ENCODE measurements at regions not wholly inside any gene's neighbourhood (a gene's known extent, or its start where the extent isn't known, plus 50 kb on each side); places are given as distances from the start of the nearest gene placed in this dataset.

GRCh38 chr6:117072781-117073180, 192.6 kb upstream of the VGLL2 start:
- H3K9me3 ChIP-seq (ENCODE audit: control insufficient read depth in 3 of 3, low read length in 3 of 3), result no peaks in the 10 kb centered on the region
- H3K4me3 ChIP-seq (ENCODE audit: low read length in 3 of 3), result no peak overlapping the region
- H3K36me3 ChIP-seq (ENCODE audit: control insufficient read depth in 3 of 3, insufficient read depth in 3 of 3, low read length in 3 of 3), result no peaks in the 10 kb centered on the region
- H3K27me3 ChIP-seq (ENCODE audit: control insufficient read depth in 3 of 3, insufficient read depth in 3 of 3, low read length in 3 of 3), result no peaks in the 10 kb centered on the region
- no peak overlapping the region for H3K9ac ChIP-seq (ENCODE audit: low read depth in 1 of 3, low read length in 3 of 3)
- H3K4me1 ChIP-seq (ENCODE audit: control insufficient read depth in 3 of 3, insufficient read depth in 3 of 3, low read length in 3 of 3), result peaks cover 0 to 5% (median 0%) of the 10 kb centered on the region in 3 donors
- H3K27ac ChIP-seq (ENCODE audit: low read depth, low read length), result no peak overlapping the region

DNA sequence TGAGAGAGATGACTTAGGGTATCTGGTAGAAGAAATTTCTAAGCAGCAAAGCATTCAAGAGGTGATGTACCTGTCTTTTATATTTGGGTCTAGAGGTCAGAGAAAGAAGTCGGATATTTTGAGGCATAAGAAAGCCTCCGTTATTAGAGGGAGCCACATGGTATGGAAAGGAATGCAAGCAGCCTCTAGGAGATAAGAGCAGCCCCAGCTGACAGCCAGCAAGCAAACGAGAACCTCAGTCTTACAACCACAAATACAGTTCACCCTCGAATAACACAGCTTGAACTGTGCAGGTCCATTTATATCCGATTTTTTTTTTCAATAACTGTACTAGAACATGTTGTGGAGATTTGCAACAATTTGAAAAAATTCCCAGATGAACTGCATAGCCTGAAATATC, 190.7 kb upstream of the VGLL2 start:
- H3K9ac ChIP-seq (ENCODE audit: low read depth in 1 of 3, low read length in 3 of 3), result no peak overlapping the region
- no peaks in the 10 kb centered on the region for H3K36me3 ChIP-seq (ENCODE audit: control insufficient read depth in 3 of 3, insufficient read depth in 3 of 3, low read length in 3 of 3)
- H3K27me3 ChIP-seq (ENCODE audit: control insufficient read depth in 3 of 3, insufficient read depth in 3 of 3, low read length in 3 of 3), result no peaks in the 10 kb centered on the region
- peaks cover 0 to 5% (median 0%) of the 10 kb centered on the region in 3 donors for H3K4me1 ChIP-seq (ENCODE audit: control insufficient read depth in 3 of 3, insufficient read depth in 3 of 3, low read length in 3 of 3)
- H3K9me3 ChIP-seq (ENCODE audit: control insufficient read depth in 3 of 3, low read length in 3 of 3), result no peaks in the 10 kb centered on the region
- H3K27ac ChIP-seq (ENCODE audit: low read depth, low read length), result no peak overlapping the region
- no peak overlapping the region for H3K4me3 ChIP-seq (ENCODE audit: low read length in 3 of 3)

GRCh38 chr6:117075218-117075617, 190.1 kb upstream of the VGLL2 start:
- H3K4me3 ChIP-seq (ENCODE audit: low read length in 3 of 3), result no peak overlapping the region
- peaks cover 0 to 5% (median 0%) of the 10 kb centered on the region in 3 donors for H3K4me1 ChIP-seq (ENCODE audit: control insufficient read depth in 3 of 3, insufficient read depth in 3 of 3, low read length in 3 of 3)
- H3K9ac ChIP-seq (ENCODE audit: low read depth in 1 of 3, low read length in 3 of 3), result no peak overlapping the region
- H3K36me3 ChIP-seq (ENCODE audit: control insufficient read depth in 3 of 3, insufficient read depth in 3 of 3, low read length in 3 of 3), result no peaks in the 10 kb centered on the region
- H3K27ac ChIP-seq (ENCODE audit: low read depth, low read length), result no peak overlapping the region
- no peaks in the 10 kb centered on the region for H3K9me3 ChIP-seq (ENCODE audit: control insufficient read depth in 3 of 3, low read length in 3 of 3)
- H3K27me3 ChIP-seq (ENCODE audit: control insufficient read depth in 3 of 3, insufficient read depth in 3 of 3, low read length in 3 of 3), result no peaks in the 10 kb centered on the region

DNA sequence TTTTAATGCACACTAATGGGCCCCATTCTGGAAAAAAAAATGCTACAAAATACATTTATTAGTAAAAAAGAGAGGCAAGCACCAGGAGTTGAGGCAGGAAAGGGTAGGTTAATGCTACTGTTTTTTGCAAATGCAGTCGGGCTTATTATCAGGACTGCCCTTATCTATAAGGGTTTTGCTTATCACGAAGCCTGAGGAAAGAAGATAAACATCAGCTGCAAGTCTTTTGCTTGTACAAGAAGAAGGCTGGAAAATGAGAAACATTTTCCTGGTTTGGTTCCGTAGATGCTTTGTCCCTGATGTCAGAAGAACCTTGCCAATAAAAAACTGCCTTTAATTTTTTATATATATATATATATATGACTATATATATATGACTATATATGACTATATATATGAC, 189.3 kb upstream of the VGLL2 start:
- Histone ChIP-seq H3K9ac (ENCODE audit: low read depth in 1 of 3, low read length in 3 of 3) (no peak overlapping the region), H3K27me3 (ENCODE audit: control insufficient read depth in 3 of 3, insufficient read depth in 3 of 3, low read length in 3 of 3) (no peaks in the 10 kb centered on the region), H3K4me3 (ENCODE audit: low read length in 3 of 3) (no peak overlapping the region), H3K4me1 (ENCODE audit: control insufficient read depth in 3 of 3, insufficient read depth in 3 of 3, low read length in 3 of 3) (peaks cover 0 to 5% (median 0%) of the 10 kb centered on the region in 3 donors), H3K9me3 (ENCODE audit: control insufficient read depth in 3 of 3, low read length in 3 of 3) (no peaks in the 10 kb centered on the region), H3K36me3 (ENCODE audit: control insufficient read depth in 3 of 3, insufficient read depth in 3 of 3, low read length in 3 of 3) (no peaks in the 10 kb centered on the region), H3K27ac (ENCODE audit: low read depth, low read length) (no peak overlapping the region)

GRCh38 chr6:117077300-117077699, 188.1 kb upstream of the VGLL2 start:
- H3K9me3 ChIP-seq (ENCODE audit: control insufficient read depth in 3 of 3, low read length in 3 of 3), result no peaks in the 10 kb centered on the region
- H3K27ac ChIP-seq (ENCODE audit: low read depth, low read length), result no peak overlapping the region
- H3K4me3 ChIP-seq (ENCODE audit: low read length in 3 of 3), result no peak overlapping the region
- no peaks in the 10 kb centered on the region for H3K36me3 ChIP-seq (ENCODE audit: control insufficient read depth in 3 of 3, insufficient read depth in 3 of 3, low read length in 3 of 3)
- H3K27me3 ChIP-seq (ENCODE audit: control insufficient read depth in 3 of 3, insufficient read depth in 3 of 3, low read length in 3 of 3), result no peaks in the 10 kb centered on the region
- peaks cover 0 to 3% (median 0%) of the 10 kb centered on the region in 3 donors for H3K4me1 ChIP-seq (ENCODE audit: control insufficient read depth in 3 of 3, insufficient read depth in 3 of 3, low read length in 3 of 3)
- H3K9ac ChIP-seq (ENCODE audit: low read depth in 1 of 3, low read length in 3 of 3), result no peak overlapping the region

DNA sequence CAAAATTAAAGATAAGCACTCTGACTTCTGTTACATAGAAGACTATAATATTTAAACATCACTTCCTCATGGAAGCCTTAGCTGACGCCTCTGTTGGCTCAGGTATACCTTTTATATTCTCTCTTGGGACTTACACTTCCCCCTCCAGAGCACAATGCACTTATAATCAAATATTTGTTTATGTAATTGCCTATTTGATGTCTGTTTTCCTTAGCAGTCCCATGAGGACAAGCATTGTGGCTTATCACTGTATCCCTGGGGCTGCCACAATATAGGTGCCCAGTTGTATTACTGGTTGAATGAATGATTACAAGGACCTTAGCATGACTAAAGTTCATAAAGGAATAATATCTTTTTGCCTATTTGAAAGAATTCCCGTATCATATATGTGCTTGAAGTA, 186.7 kb upstream of the VGLL2 start:
- no peak overlapping the region for H3K9ac ChIP-seq (ENCODE audit: low read depth in 1 of 3, low read length in 3 of 3)
- H3K9me3 ChIP-seq (ENCODE audit: control insufficient read depth in 3 of 3, low read length in 3 of 3), result no peaks in the 10 kb centered on the region
- H3K4me3 ChIP-seq (ENCODE audit: low read length in 3 of 3), result no peak overlapping the region
- no peaks in the 10 kb centered on the region for H3K27me3 ChIP-seq (ENCODE audit: control insufficient read depth in 3 of 3, insufficient read depth in 3 of 3, low read length in 3 of 3)
- H3K27ac ChIP-seq (ENCODE audit: low read depth, low read length), result no peak overlapping the region
- H3K4me1 ChIP-seq (ENCODE audit: control insufficient read depth in 3 of 3, insufficient read depth in 3 of 3, low read length in 3 of 3), result no peaks in the 10 kb centered on the region
- H3K36me3 ChIP-seq (ENCODE audit: control insufficient read depth in 3 of 3, insufficient read depth in 3 of 3, low read length in 3 of 3), result no peaks in the 10 kb centered on the region

DNA sequence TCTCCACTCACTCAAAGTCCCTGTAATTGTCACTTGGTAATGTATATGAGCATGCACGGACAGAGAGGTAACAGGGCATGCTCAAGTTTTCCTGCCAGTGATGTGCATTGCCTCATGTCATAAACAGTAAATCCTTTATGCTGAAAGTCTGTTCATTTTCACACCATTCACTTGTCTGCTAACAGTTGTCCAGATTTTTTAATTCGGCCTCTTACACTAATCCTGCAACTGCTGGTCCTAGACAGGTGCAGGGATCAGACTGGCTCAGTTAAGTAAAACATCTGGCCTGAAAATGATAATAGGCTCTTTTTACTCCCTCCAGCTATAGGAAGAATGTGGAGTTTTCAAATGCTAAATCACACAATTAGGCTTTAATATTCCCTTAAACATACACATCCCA, 185.4 kb upstream of the VGLL2 start:
- H3K9ac ChIP-seq (ENCODE audit: low read depth in 1 of 3, low read length in 3 of 3), result no peak overlapping the region
- H3K4me1 ChIP-seq (ENCODE audit: control insufficient read depth in 3 of 3, insufficient read depth in 3 of 3, low read length in 3 of 3), result no peaks in the 10 kb centered on the region
- H3K27ac ChIP-seq (ENCODE audit: low read depth, low read length), result no peak overlapping the region
- no peaks in the 10 kb centered on the region for H3K27me3 ChIP-seq (ENCODE audit: control insufficient read depth in 3 of 3, insufficient read depth in 3 of 3, low read length in 3 of 3)
- no peaks in the 10 kb centered on the region for H3K9me3 ChIP-seq (ENCODE audit: control insufficient read depth in 3 of 3, low read length in 3 of 3)
- no peak overlapping the region for H3K4me3 ChIP-seq (ENCODE audit: low read length in 3 of 3)
- H3K36me3 ChIP-seq (ENCODE audit: control insufficient read depth in 3 of 3, insufficient read depth in 3 of 3, low read length in 3 of 3), result no peaks in the 10 kb centered on the region

DNA sequence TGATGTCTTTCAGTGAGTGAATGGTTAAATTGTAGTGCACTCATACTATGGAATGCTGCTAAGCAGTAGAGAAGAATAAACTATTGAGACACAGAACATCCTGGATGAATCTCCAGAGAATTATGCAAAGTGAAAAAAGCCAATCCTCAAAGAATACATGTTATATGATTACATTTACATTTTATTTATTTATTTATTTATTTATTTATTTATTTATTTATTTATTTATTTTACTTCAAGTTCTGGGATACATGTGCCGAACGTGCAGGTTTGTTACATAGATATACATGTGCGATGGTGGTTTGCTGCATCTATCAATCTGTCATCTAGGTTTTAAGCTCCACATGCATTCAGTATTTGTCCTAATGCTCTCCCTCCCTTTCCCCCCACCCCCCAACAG, 175.8 kb upstream of the VGLL2 start:
- Histone ChIP-seq H3K9me3 (ENCODE audit: control insufficient read depth in 3 of 3, low read length in 3 of 3) (peaks cover 0 to 3% (median 0%) of the 10 kb centered on the region in 3 donors), H3K4me3 (ENCODE audit: low read length in 3 of 3) (no peak overlapping the region), H3K9ac (ENCODE audit: low read depth in 1 of 3, low read length in 3 of 3) (no peak overlapping the region), H3K4me1 (ENCODE audit: control insufficient read depth in 3 of 3, insufficient read depth in 3 of 3, low read length in 3 of 3) (no peaks in the 10 kb centered on the region), H3K36me3 (ENCODE audit: control insufficient read depth in 3 of 3, insufficient read depth in 3 of 3, low read length in 3 of 3) (no peaks in the 10 kb centered on the region), H3K27me3 (ENCODE audit: control insufficient read depth in 3 of 3, insufficient read depth in 3 of 3, low read length in 3 of 3) (no peaks in the 10 kb centered on the region), H3K27ac (ENCODE audit: low read depth, low read length) (no peak overlapping the region)

DNA sequence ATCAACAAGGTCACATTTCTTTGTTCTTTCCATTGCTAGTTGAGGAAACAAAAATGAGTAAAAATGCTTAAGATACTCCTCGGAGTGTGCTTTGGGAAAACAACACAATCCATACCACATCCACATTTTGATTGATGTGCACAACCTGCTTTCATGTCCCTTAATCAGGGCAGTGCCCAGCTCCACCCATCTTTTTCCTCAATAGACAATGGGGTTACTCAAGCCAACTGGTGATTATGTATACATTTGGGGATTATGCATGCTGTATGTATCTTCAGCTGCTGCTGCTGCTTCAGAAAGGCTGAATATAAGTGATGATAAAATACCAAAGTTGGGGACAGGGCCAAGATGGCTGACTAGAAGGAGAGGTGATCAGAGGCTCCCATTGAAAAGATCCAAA, 155.2 kb upstream of the VGLL2 start:
- no peaks in the 10 kb centered on the region for H3K36me3 ChIP-seq (ENCODE audit: control insufficient read depth in 3 of 3, insufficient read depth in 3 of 3, low read length in 3 of 3)
- H3K9me3 ChIP-seq (ENCODE audit: control insufficient read depth in 3 of 3, low read length in 3 of 3), result no peaks in the 10 kb centered on the region
- no peaks in the 10 kb centered on the region for H3K4me1 ChIP-seq (ENCODE audit: control insufficient read depth in 3 of 3, insufficient read depth in 3 of 3, low read length in 3 of 3)
- no peak overlapping the region for H3K27ac ChIP-seq (ENCODE audit: low read depth, low read length)
- no peak overlapping the region for H3K9ac ChIP-seq (ENCODE audit: low read depth in 1 of 3, low read length in 3 of 3)
- H3K4me3 ChIP-seq (ENCODE audit: low read length in 3 of 3), result no peak overlapping the region
- H3K27me3 ChIP-seq (ENCODE audit: control insufficient read depth in 3 of 3, insufficient read depth in 3 of 3, low read length in 3 of 3), result no peaks in the 10 kb centered on the region

GRCh38 chr6:117110737-117111136, 154.6 kb upstream of the VGLL2 start:
- no peaks in the 10 kb centered on the region for H3K9me3 ChIP-seq (ENCODE audit: control insufficient read depth in 3 of 3, low read length in 3 of 3)
- H3K4me1 ChIP-seq (ENCODE audit: control insufficient read depth in 3 of 3, insufficient read depth in 3 of 3, low read length in 3 of 3), result no peaks in the 10 kb centered on the region
- no peak overlapping the region for H3K4me3 ChIP-seq (ENCODE audit: low read length in 3 of 3)
- no peak overlapping the region for H3K9ac ChIP-seq (ENCODE audit: low read depth in 1 of 3, low read length in 3 of 3)
- no peak overlapping the region for H3K27ac ChIP-seq (ENCODE audit: low read depth, low read length)
- H3K36me3 ChIP-seq (ENCODE audit: control insufficient read depth in 3 of 3, insufficient read depth in 3 of 3, low read length in 3 of 3), result no peaks in the 10 kb centered on the region
- H3K27me3 ChIP-seq (ENCODE audit: control insufficient read depth in 3 of 3, insufficient read depth in 3 of 3, low read length in 3 of 3), result no peaks in the 10 kb centered on the region

DNA sequence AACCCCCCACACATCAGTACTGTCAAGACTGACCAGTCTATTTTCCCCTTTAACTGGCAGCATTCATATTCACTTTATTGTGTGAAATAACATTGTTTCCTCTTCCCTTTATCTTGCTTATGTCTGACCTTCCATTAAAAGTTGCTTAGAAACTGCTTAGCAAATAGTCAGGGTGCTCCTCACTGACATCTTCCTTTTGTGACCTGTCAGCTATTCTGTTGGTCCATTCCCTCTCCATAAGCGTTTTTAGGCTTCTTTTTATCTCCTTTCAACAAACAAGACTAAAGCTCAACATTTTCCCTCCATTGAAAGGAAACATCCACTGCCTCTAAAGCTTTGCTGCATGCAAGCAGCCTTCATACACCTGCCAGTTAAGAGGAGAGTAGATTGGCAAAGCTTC, 147.7 kb upstream of the VGLL2 start:
- Histone ChIP-seq H3K36me3 (ENCODE audit: control insufficient read depth in 3 of 3, insufficient read depth in 3 of 3, low read length in 3 of 3) (no peaks in the 10 kb centered on the region), H3K9me3 (ENCODE audit: control insufficient read depth in 3 of 3, low read length in 3 of 3) (no peaks in the 10 kb centered on the region), H3K4me1 (ENCODE audit: control insufficient read depth in 3 of 3, insufficient read depth in 3 of 3, low read length in 3 of 3) (no peaks in the 10 kb centered on the region), H3K4me3 (ENCODE audit: low read length in 3 of 3) (no peak overlapping the region), H3K27me3 (ENCODE audit: control insufficient read depth in 3 of 3, insufficient read depth in 3 of 3, low read length in 3 of 3) (no peaks in the 10 kb centered on the region), H3K9ac (ENCODE audit: low read depth in 1 of 3, low read length in 3 of 3) (no peak overlapping the region), H3K27ac (ENCODE audit: low read depth, low read length) (no peak overlapping the region)

All from skeletal muscle tissue (tissue), 3 donors.